ENCODE measurements at regions not wholly inside any gene's neighbourhood (a gene's known extent, or its start where the extent isn't known, plus 50 kb on each side); places are given as distances from the start of the nearest gene placed in this dataset.

GRCh38 chr4:136471051-136471450, 1061.2 kb downstream of the PCDH18 start:
- H3K9me3 ChIP-seq (ENCODE audit: control insufficient read depth, insufficient read depth, low read depth, low read length): no peaks in the 10 kb centered on the region
- no peak overlapping the region for H3K4me2 ChIP-seq (ENCODE audit: extremely low read depth, insufficient read depth, low read length)
- TF ChIP-seq EZH2 (IDR thresholded peaks at IDR 0.05; ENCODE audit: low read length, missing control alignments): no peak
- no peak for TF ChIP-seq CTCF (conservative IDR thresholded peaks at IDR 0.05 in 1 of 2, IDR thresholded peaks at IDR 0.05 in 1 of 2; ENCODE audit: low read depth in 1 of 2, low read length in 2 of 2)
- H3K27me3 ChIP-seq (ENCODE audit: control insufficient read depth, insufficient read depth, low read length): no peaks in the 10 kb centered on the region
- H3K36me3 ChIP-seq (ENCODE audit: control insufficient read depth, insufficient read depth, low read length): no peaks in the 10 kb centered on the region
- no peak overlapping the region for H3K9ac ChIP-seq (ENCODE audit: insufficient read depth, low read length)
- no peak overlapping the region for H3K27ac ChIP-seq (ENCODE audit: insufficient read depth, low read length)
- no peak overlapping the region for H3K4me3 ChIP-seq (replicated peaks in 1 of 4; ENCODE audit: control extremely low read depth in 1 of 4, insufficient read depth in 1 of 4, low read depth in 3 of 4, low read length in 4 of 4)
- H3K79me2 ChIP-seq (ENCODE audit: control insufficient read depth, insufficient read depth, low read length): no peaks in the 10 kb centered on the region
- H4K20me1 ChIP-seq (ENCODE audit: control insufficient read depth, extremely low read depth, insufficient read depth, low read length): no peaks in the 10 kb centered on the region
- no peak overlapping the region for H2AFZ ChIP-seq (ENCODE audit: low read length)
- DNase-seq (ENCODE audit: low read depth in 2 of 2): no peak
- H3K4me1 ChIP-seq (ENCODE audit: control insufficient read depth, extremely low read depth, insufficient read depth, low read length): no peaks in the 10 kb centered on the region

DNA sequence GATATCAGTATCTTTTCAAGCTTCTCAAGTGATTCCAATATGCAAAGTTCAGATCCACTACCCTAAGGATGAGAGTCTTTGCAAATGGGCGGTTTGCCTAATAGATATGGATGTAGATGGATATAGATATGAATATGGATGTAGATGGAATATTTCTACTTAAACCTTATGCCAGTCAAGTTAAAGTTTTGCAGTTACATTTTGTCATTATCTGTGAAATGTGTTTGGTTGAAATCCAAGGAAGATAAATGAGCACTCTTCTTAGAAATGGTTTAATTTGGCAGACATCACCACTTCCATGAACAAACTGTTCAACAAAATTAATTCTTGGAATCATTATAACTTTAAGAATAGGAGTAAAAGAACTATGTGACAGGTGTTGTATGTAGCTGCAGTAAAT, 1066.6 kb downstream of the PCDH18 start:
- Histone ChIP-seq H3K4me2 (ENCODE audit: extremely low read depth, insufficient read depth, low read length) (no peak overlapping the region), H3K4me1 (ENCODE audit: control insufficient read depth, extremely low read depth, insufficient read depth, low read length) (no peaks in the 10 kb centered on the region), H3K79me2 (ENCODE audit: control insufficient read depth, insufficient read depth, low read length) (no peaks in the 10 kb centered on the region), H3K4me3 (replicated peaks in 1 of 4; ENCODE audit: control extremely low read depth in 1 of 4, insufficient read depth in 1 of 4, low read depth in 3 of 4, low read length in 4 of 4) (no peak overlapping the region), H3K27me3 (ENCODE audit: control insufficient read depth, insufficient read depth, low read length) (no peaks in the 10 kb centered on the region), H4K20me1 (ENCODE audit: control insufficient read depth, extremely low read depth, insufficient read depth, low read length) (no peaks in the 10 kb centered on the region), H3K36me3 (ENCODE audit: control insufficient read depth, insufficient read depth, low read length) (no peaks in the 10 kb centered on the region), H3K9me3 (ENCODE audit: control insufficient read depth, insufficient read depth, low read depth, low read length) (no peaks in the 10 kb centered on the region), H3K27ac (ENCODE audit: insufficient read depth, low read length) (no peak overlapping the region), H2AFZ (ENCODE audit: low read length) (no peak overlapping the region), H3K9ac (ENCODE audit: insufficient read depth, low read length) (no peak overlapping the region)
- TF ChIP-seq EZH2 (IDR thresholded peaks at IDR 0.05; ENCODE audit: low read length, missing control alignments) (no peak), CTCF (conservative IDR thresholded peaks at IDR 0.05 in 1 of 2, IDR thresholded peaks at IDR 0.05 in 1 of 2; ENCODE audit: low read depth in 1 of 2, low read length in 2 of 2) (no peak)
- DNase-seq (ENCODE audit: low read depth in 2 of 2): no peak

- Histone ChIP-seq H3K27ac (ENCODE audit: insufficient read depth, low read length) (no peak overlapping the region), H3K79me2 (ENCODE audit: control insufficient read depth, insufficient read depth, low read length) (no peaks in the 10 kb centered on the region)
- DNase-seq (ENCODE audit: low read depth in 2 of 2): no peak
Observed at GRCh38 chr4:136463941-136464340, 1068.4 kb downstream of the PCDH18 start.

More at GRCh38 chr4:136463941-136464340, 1068.4 kb downstream of the PCDH18 start:
- H3K9ac ChIP-seq (ENCODE audit: insufficient read depth, low read length): no peak overlapping the region
- H3K4me2 ChIP-seq (ENCODE audit: extremely low read depth, insufficient read depth, low read length): no peak overlapping the region
- H2AFZ ChIP-seq (ENCODE audit: low read length): no peak overlapping the region
- H3K36me3 ChIP-seq (ENCODE audit: control insufficient read depth, insufficient read depth, low read length): no peaks in the 10 kb centered on the region
- H3K4me3 ChIP-seq (replicated peaks in 1 of 4; ENCODE audit: control extremely low read depth in 1 of 4, insufficient read depth in 1 of 4, low read depth in 3 of 4, low read length in 4 of 4): no peak overlapping the region
- TF ChIP-seq EZH2 (IDR thresholded peaks at IDR 0.05; ENCODE audit: low read length, missing control alignments): no peak
- TF ChIP-seq CTCF (conservative IDR thresholded peaks at IDR 0.05 in 1 of 2, IDR thresholded peaks at IDR 0.05 in 1 of 2; ENCODE audit: low read depth in 1 of 2, low read length in 2 of 2): no peak
- H3K4me1 ChIP-seq (ENCODE audit: control insufficient read depth, extremely low read depth, insufficient read depth, low read length): no peaks in the 10 kb centered on the region
- no peaks in the 10 kb centered on the region for H3K9me3 ChIP-seq (ENCODE audit: control insufficient read depth, insufficient read depth, low read depth, low read length)
- no peaks in the 10 kb centered on the region for H4K20me1 ChIP-seq (ENCODE audit: control insufficient read depth, extremely low read depth, insufficient read depth, low read length)
- H3K27me3 ChIP-seq (ENCODE audit: control insufficient read depth, insufficient read depth, low read length): no peaks in the 10 kb centered on the region

All from fibroblast of lung (primary cell).